GM21737 (cell line): ENCODE measurements at regions not wholly inside any gene's neighbourhood (a gene's known extent, or its start where the extent isn't known, plus 50 kb on each side); places are given as distances from the start of the nearest gene placed in this dataset.
A peak's percentile ranks its signal among the peaks of the same experiment; 100 is the strongest.
"Not testable (repeated sequence)": the region's sequence is repeated elsewhere in the genome, so short reads cannot be mapped to it uniquely, and the experiment has no call there.

ENCODE experiments used
- ATAC-seq: cut with Tn5 transposase; IDR thresholded peaks from one replicate; pipeline ENCODE4 v1.9.1; 2021; ENCODE audit warnings: mild to moderate bottlenecking, moderate library complexity; ENCODE audit not compliant: unreplicated experiment

- ATAC-seq, result not testable (repeated sequence)
These were observed 511.0 kb downstream of the RPIA start for GRCh38 chr2:89202518-89202917.

GRCh38 chr2:89205153-89205552 is 513.7 kb downstream of the RPIA start:
- not testable (repeated sequence) for ATAC-seq

- ATAC-seq, result not testable (repeated sequence)
These were observed 516.9 kb downstream of the RPIA start for GRCh38 chr2:89208144-89208932.

GRCh38 chr2:89213151-89213550 is 521.7 kb downstream of the RPIA start:
- ATAC-seq, result not testable (repeated sequence)

- ATAC-seq, result not testable (repeated sequence)
These were observed 522.3 kb downstream of the RPIA start for GRCh38 chr2:89213811-89214210.

GRCh38 chr2:89221474-89221873 is 530.0 kb downstream of the RPIA start:
- ATAC-seq, result not testable (repeated sequence)

- ATAC-seq, result not testable (repeated sequence)
These were observed 530.7 kb downstream of the RPIA start for GRCh38 chr2:89222063-89222732.

GRCh38 chr2:89224803-89225202 is 533.3 kb downstream of the RPIA start:
- ATAC-seq, result not testable (repeated sequence)

GRCh38 chr2:89229979-89230378 is 538.5 kb downstream of the RPIA start:
- not testable (repeated sequence) for ATAC-seq

GRCh38 chr2:89231241-89231640 is 539.8 kb downstream of the RPIA start:
- ATAC-seq, result not testable (repeated sequence)

- ATAC-seq, result not testable (repeated sequence)
These were observed 542.5 kb downstream of the RPIA start for GRCh38 chr2:89233931-89234330.

GRCh38 chr2:89234818-89235466 is 543.5 kb downstream of the RPIA start:
- not testable (repeated sequence) for ATAC-seq

- not testable (repeated sequence) for ATAC-seq
These were observed 545.5 kb downstream of the RPIA start for GRCh38 chr2:89236832-89237450.

- not testable (repeated sequence) for ATAC-seq
These were observed 546.3 kb downstream of the RPIA start for GRCh38 chr2:89237783-89238182.

- peak; percentile 88 for ATAC-seq
These were observed 551.7 kb downstream of the RPIA start for GRCh38 chr2:89243114-89243700.

GRCh38 chr2:89244407-89244806 is 552.9 kb downstream of the RPIA start:
- not testable (repeated sequence) for ATAC-seq

GRCh38 chr2:89245478-89245877 is 554.0 kb downstream of the RPIA start:
- not testable (repeated sequence) for ATAC-seq

- ATAC-seq, result not testable (repeated sequence)
These were observed 554.6 kb downstream of the RPIA start for GRCh38 chr2:89246027-89246426.

GRCh38 chr2:89246620-89247019 is 555.1 kb downstream of the RPIA start:
- ATAC-seq, result not testable (repeated sequence)

GRCh38 chr2:89255013-89255412 is 563.5 kb downstream of the RPIA start:
- not testable (repeated sequence) for ATAC-seq

- ATAC-seq, result not testable (repeated sequence)
These were observed 582.0 kb downstream of the RPIA start for GRCh38 chr2:89273443-89273842.
